Parathyroid adenoma (tissue), 2 donors: ENCODE measurements at regions not wholly inside any gene's neighbourhood (a gene's known extent, or its start where the extent isn't known, plus 50 kb on each side); places are given as distances from the start of the nearest gene placed in this dataset.

Source experiments
- H2AFZ ChIP-seq: fragments of 300-600 bp; sonication (generic); one replicate; pipeline ENCODE4 v1.7.0; 2017; ENCODE audit warnings: antibody characterized with exemption, mild to moderate bottlenecking
- H3K27ac ChIP-seq: fragments of 300-600 bp; sonication (generic); one replicate; pipeline ENCODE4 v1.7.0; 2017
- H3K27me3 ChIP-seq: fragments of 300-600 bp; sonication (generic); one replicate; pipeline ENCODE4 v1.7.0; 2017; ENCODE audit warnings: low read length; ENCODE audit not compliant: control insufficient read depth, insufficient read depth
- H3K36me3 ChIP-seq: fragments of 300-600 bp; sonication (generic); one replicate; pipeline ENCODE4 v1.7.0; 2017; ENCODE audit warnings: low read length; ENCODE audit not compliant: control insufficient read depth, insufficient read depth
- H3K4me1 ChIP-seq: fragments of 300-600 bp; sonication (generic); one replicate; pipeline ENCODE4 v1.7.0; 2017; ENCODE audit warnings: control low read depth
- H3K4me2 ChIP-seq: fragments of 300-600 bp; sonication (generic); one replicate; pipeline ENCODE4 v1.7.0; 2017; ENCODE audit warnings: low read length
- H3K4me3 ChIP-seq: fragments of 300-600 bp; sonication (generic); one replicate; pipeline ENCODE4 v1.7.0; 2017; ENCODE audit warnings: low read depth, low read length
- H3K79me2 ChIP-seq: fragments of 300-600 bp; sonication (generic); one replicate; pipeline ENCODE4 v1.7.0; 2017; ENCODE audit warnings: control low read depth
- H3K9ac ChIP-seq: fragments of 300-600 bp; sonication (generic); one replicate; pipeline ENCODE4 v1.7.0; 2017; ENCODE audit warnings: mild to moderate bottlenecking
- H3K9me3 ChIP-seq: fragments of 300-600 bp; sonication (generic); one replicate; pipeline ENCODE4 v1.7.0; 2017; ENCODE audit warnings: low read length; ENCODE audit not compliant: control insufficient read depth
- CTCF ChIP-seq: fragments of 300-600 bp; sonication (generic); IDR thresholded peaks from one replicate; pipeline ENCODE4 v1.7.0; 2017; ENCODE audit warnings: antibody characterized with exemption, mild to moderate bottlenecking
- donor health status: primary hyperparathyroidism.

DNA sequence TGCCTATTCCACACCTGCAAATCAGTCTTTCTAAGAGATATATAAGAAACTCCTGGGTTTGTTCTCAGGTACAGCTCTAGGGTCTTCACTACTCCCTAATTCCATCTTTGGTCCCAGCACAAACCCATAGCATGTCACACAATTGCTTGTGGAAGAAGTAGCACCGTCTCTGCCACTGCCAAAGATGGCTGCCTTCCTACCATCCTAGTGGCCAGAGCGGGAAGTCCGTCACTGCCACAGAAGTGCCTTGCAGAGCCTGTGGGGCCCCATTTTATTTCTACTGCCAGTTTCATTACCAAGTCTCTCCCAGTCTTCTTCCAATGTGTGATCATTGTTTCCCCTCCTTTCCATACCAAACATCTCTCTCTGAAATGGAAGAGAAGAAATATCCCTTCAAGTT lies 107.6 kb downstream of the CD47 start:
- no peak overlapping the region for H3K4me3 ChIP-seq
- H3K4me1 ChIP-seq = peaks cover 15% of the 10 kb centered on the region
- no peak overlapping the region for H3K27ac ChIP-seq
- no peak overlapping the region for H3K4me2 ChIP-seq
- H2AFZ ChIP-seq = no peak overlapping the region
- no peaks in the 10 kb centered on the region for H3K27me3 ChIP-seq
- no peak for TF ChIP-seq CTCF
- H3K79me2 ChIP-seq = no peaks in the 10 kb centered on the region
- no peak overlapping the region for H3K9ac ChIP-seq
- no peaks in the 10 kb centered on the region for H3K36me3 ChIP-seq
- no peaks in the 10 kb centered on the region for H3K9me3 ChIP-seq

DNA sequence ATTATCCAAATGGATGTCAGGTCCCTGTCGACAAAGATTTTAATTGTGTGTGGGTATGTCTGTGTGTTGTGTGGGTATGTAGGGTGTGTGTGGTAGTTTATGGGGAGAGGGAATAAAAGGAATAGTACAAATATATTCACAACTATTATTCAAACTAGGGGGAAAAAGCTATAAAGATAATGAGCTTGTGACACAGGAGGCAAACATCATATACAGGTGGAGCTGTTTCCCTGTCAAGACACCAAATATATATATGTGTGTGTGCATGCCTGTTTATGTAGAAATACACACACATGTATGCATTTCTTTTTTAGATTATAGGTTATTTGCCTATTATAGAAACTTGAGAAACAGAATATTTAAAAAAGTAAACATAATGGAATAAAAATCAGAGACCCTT lies 108.7 kb downstream of the CD47 start:
- Histone ChIP-seq H3K4me2 (no peak overlapping the region), H3K79me2 (no peaks in the 10 kb centered on the region), H3K9me3 (no peaks in the 10 kb centered on the region), H3K27me3 (no peaks in the 10 kb centered on the region), H2AFZ (peak overlapping the region; percentile 30), H3K4me1 (peaks cover 7% of the 10 kb centered on the region), H3K9ac (no peak overlapping the region), H3K4me3 (no peak overlapping the region), H3K27ac (no peak overlapping the region), H3K36me3 (no peaks in the 10 kb centered on the region)
- no peak for TF ChIP-seq CTCF

GRCh38 chr3:107981471-107982111 lies 109.2 kb downstream of the CD47 start:
- Histone ChIP-seq H3K36me3 (no peaks in the 10 kb centered on the region), H3K79me2 (no peaks in the 10 kb centered on the region), H3K9ac (no peak overlapping the region), H3K27ac (no peak overlapping the region), H3K9me3 (no peaks in the 10 kb centered on the region), H3K4me1 (peaks cover 1% of the 10 kb centered on the region), H3K4me2 (no peak overlapping the region), H3K27me3 (no peaks in the 10 kb centered on the region), H2AFZ (peak overlapping the region; percentile 30), H3K4me3 (no peak overlapping the region)
- TF ChIP-seq CTCF = no peak

- no peaks in the 10 kb centered on the region for H3K36me3 ChIP-seq
- no peaks in the 10 kb centered on the region for H3K4me1 ChIP-seq
- H2AFZ ChIP-seq = no peak overlapping the region
- H3K9me3 ChIP-seq = no peaks in the 10 kb centered on the region
- no peak for TF ChIP-seq CTCF
- no peaks in the 10 kb centered on the region for H3K27me3 ChIP-seq
- no peak overlapping the region for H3K4me2 ChIP-seq
- H3K79me2 ChIP-seq = no peaks in the 10 kb centered on the region
- H3K4me3 ChIP-seq = no peak overlapping the region
- no peak overlapping the region for H3K9ac ChIP-seq
- no peak overlapping the region for H3K27ac ChIP-seq
Observed at GRCh38 chr3:107979538-107979937, 111.3 kb downstream of the CD47 start.
